PC-3 (cell line): ENCODE measurements at regions not wholly inside any gene's neighbourhood (a gene's known extent, or its start where the extent isn't known, plus 50 kb on each side); places are given as distances from the start of the nearest gene placed in this dataset.
A peak's percentile ranks its signal among the peaks of the same experiment; 100 is the strongest.

ENCODE experiments used
- ATAC-seq: fragments of 200-7000 bp; cut with Tn5 transposase; 2 replicates; pipeline ENCODE4 v1.9.1; 2020; ENCODE audit warnings: mild to moderate bottlenecking, moderate library complexity
- BruUV-seq: library from RNA; stranded (reverse); fragments of 400-500 nt; replicated peaks from 2 replicates; lab custom pipeline; 2021; lab: Mats Ljungman, UMichigan
- CTCF ChIA-PET: fragments of 300-600 bp; sonication (Branson Sonifier 250); formaldehyde crosslinking; loops from one replicate; lab custom pipeline; 2022; ENCODE audit warnings: antibody characterized with exemption; lab: Charles Lee
- POLR2A ChIA-PET: fragments of 300-600 bp; sonication (Branson Sonifier 250); formaldehyde crosslinking; loops from one replicate; lab custom pipeline; 2022; ENCODE audit warnings: antibody characterized with exemption; ENCODE audit not compliant: unreplicated experiment; lab: Charles Lee
- DNase-seq: peaks from one replicate; pipeline ENCODE4 v3.0.0-alpha.2; 2015
- H2AFZ ChIP-seq: fragments of 300-600 bp; sonication (generic); 2 replicates; pipeline ENCODE4 v1.6.0; 2016; ENCODE audit warnings: antibody characterized with exemption, low read length
- H3F3A ChIP-seq: fragments of 300-600 bp; sonication (generic); one replicate; pipeline ENCODE4 v1.6.0; 2017; ENCODE audit warnings: antibody characterized with exemption, low read length, control low read depth, mild to moderate bottlenecking; ENCODE audit not compliant: unreplicated experiment
- H3K27ac ChIP-seq: fragments of 300-600 bp; sonication (generic); 2 replicates; pipeline ENCODE4 v1.5.1; 2016; ENCODE audit warnings: mild to moderate bottlenecking, low read length
- H3K27me3 ChIP-seq: fragments of 300-600 bp; sonication (generic); 2 replicates; pipeline ENCODE4 v1.6.1; 2016; ENCODE audit warnings: low read length, mixed read lengths
- H3K36me3 ChIP-seq: fragments of 300-600 bp; sonication (generic); 2 replicates; pipeline ENCODE4 v1.6.1; 2016; ENCODE audit warnings: low read depth, mixed run types, low read length, mixed read lengths
- H3K4me1 ChIP-seq: fragments of 300-600 bp; sonication (generic); 2 replicates; pipeline ENCODE4 v1.5.1; 2016; ENCODE audit warnings: low read length; ENCODE audit not compliant: insufficient read depth
- H3K4me2 ChIP-seq: fragments of 300-600 bp; sonication (generic); 2 replicates; pipeline ENCODE4 v1.6.0; 2016; ENCODE audit warnings: low read length
- H3K4me3 ChIP-seq: fragments of 300-600 bp; sonication (generic); 2 replicates; pipeline ENCODE4 v1.5.1; 2016; ENCODE audit warnings: mild to moderate bottlenecking, low read length, mixed read lengths
- H3K79me2 ChIP-seq: fragments of 300-600 bp; sonication (generic); 2 replicates; pipeline ENCODE4 v1.6.1; 2017; ENCODE audit warnings: low read length, mixed read lengths
- H3K9ac ChIP-seq: fragments of 300-600 bp; sonication (generic); 2 replicates; pipeline ENCODE4 v1.6.0; 2016; ENCODE audit warnings: mild to moderate bottlenecking, low read length
- H3K9me2 ChIP-seq: fragments of 300-600 bp; sonication (generic); replicated peaks from 2 replicates; pipeline ENCODE4 v1.6.1; 2016; ENCODE audit warnings: mixed run types, low read length, mixed read lengths
- H3K9me3 ChIP-seq: fragments of 300-600 bp; sonication (generic); 2 replicates; pipeline ENCODE4 v1.6.1; 2016; ENCODE audit warnings: low read length, mixed read lengths
- H4K20me1 ChIP-seq: fragments of 300-600 bp; sonication (generic); 2 replicates; pipeline ENCODE4 v1.6.1; 2016; ENCODE audit warnings: low read length, mixed read lengths
- CTCF ChIP-seq: fragments of 300-600 bp; sonication (generic); conservative IDR thresholded peaks from 2 replicates; pipeline ENCODE4 v1.5.1; 2017; ENCODE audit warnings: antibody characterized with exemption, low read depth, mild to moderate bottlenecking, low read length
- EZH2 ChIP-seq: fragments of 300-600 bp; sonication (generic); IDR thresholded peaks from one replicate; pipeline ENCODE4 v1.6.1; 2017; ENCODE audit warnings: antibody characterized with exemption, mild to moderate bottlenecking, low read length; ENCODE audit not compliant: unreplicated experiment
- EZH2phosphoT487 ChIP-seq: fragments of 300-600 bp; sonication (generic); IDR thresholded peaks from 2 replicates; pipeline ENCODE4 v1.6.1; 2018; ENCODE audit warnings: mild to moderate bottlenecking, antibody characterized with exemption, low read length, borderline replicate concordance
- intact Hi-C: fragments of 100-400 bp; cut with micrococcal nuclease; formaldehyde crosslinking; loops from 2 replicates; pipeline ENCODE4 v1.9.0; 2023

GRCh38 chr2:188765522-188766470 is 208.4 kb upstream of the COL3A1 start:
- TF ChIP-seq EZH2 (no peak), EZH2phosphoT487 (no peak), CTCF (peak; percentile 64)
- no peaks in the 10 kb centered on the region for H3K4me1 ChIP-seq
- ChIA-PET CTCF (no interaction called here), POLR2A (no interaction called here)
- H3K9me2 ChIP-seq = no peaks in the 10 kb centered on the region
- H3K4me3 ChIP-seq = no peak overlapping the region
- H3F3A ChIP-seq = no peaks in the 10 kb centered on the region
- no TSS peak for BruUV-seq
- ATAC-seq (peak; percentile 40; the same call in 1 of the 2 replicates), DNase-seq (peak; percentile 66)
- no peaks in the 10 kb centered on the region for H3K79me2 ChIP-seq
- no peak overlapping the region for H3K4me2 ChIP-seq
- intact Hi-C loops = no loop called here
- no peaks in the 10 kb centered on the region for H3K27me3 ChIP-seq
- no peaks in the 10 kb centered on the region for H4K20me1 ChIP-seq
- no peaks in the 10 kb centered on the region for H3K9me3 ChIP-seq
- H3K9ac ChIP-seq = no peak overlapping the region
- no peaks in the 10 kb centered on the region for H3K36me3 ChIP-seq
- H3K27ac ChIP-seq = no peak overlapping the region
- no peak overlapping the region for H2AFZ ChIP-seq

- no peak for DNase-seq
- no peaks in the 10 kb centered on the region for H4K20me1 ChIP-seq
- no peaks in the 10 kb centered on the region for H3F3A ChIP-seq
- no peak for TF ChIP-seq EZH2phosphoT487
- no peak for TF ChIP-seq CTCF
- no peak for TF ChIP-seq EZH2
- H3K9me3 ChIP-seq = no peaks in the 10 kb centered on the region
- no peaks in the 10 kb centered on the region for H3K9me2 ChIP-seq
- no peaks in the 10 kb centered on the region for H3K79me2 ChIP-seq
- H3K4me1 ChIP-seq = no peaks in the 10 kb centered on the region
- no peak overlapping the region for H3K27ac ChIP-seq
- ATAC-seq = no peak
- no peak overlapping the region for H3K4me2 ChIP-seq
- no peak overlapping the region for H2AFZ ChIP-seq
- no peaks in the 10 kb centered on the region for H3K36me3 ChIP-seq
- intact Hi-C loops = no loop called here
- no TSS peak for BruUV-seq
- no peaks in the 10 kb centered on the region for H3K27me3 ChIP-seq
- no peak overlapping the region for H3K4me3 ChIP-seq
- ChIA-PET CTCF (no interaction called here), POLR2A (no interaction called here)
- H3K9ac ChIP-seq = no peak overlapping the region
These were observed 207.7 kb upstream of the COL3A1 start for GRCh38 chr2:188766471-188766856.

GRCh38 chr2:188767176-188767575 is 207.0 kb upstream of the COL3A1 start:
- Histone ChIP-seq H3K9me3 (no peaks in the 10 kb centered on the region), H3K27me3 (no peaks in the 10 kb centered on the region), H3K36me3 (no peaks in the 10 kb centered on the region), H3K79me2 (no peaks in the 10 kb centered on the region), H3F3A (no peaks in the 10 kb centered on the region), H3K4me1 (no peaks in the 10 kb centered on the region), H3K9me2 (no peaks in the 10 kb centered on the region), H4K20me1 (no peaks in the 10 kb centered on the region), H3K9ac (no peak overlapping the region), H3K4me3 (no peak overlapping the region), H2AFZ (no peak overlapping the region), H3K27ac (no peak overlapping the region), H3K4me2 (no peak overlapping the region)
- intact Hi-C loops = no loop called here
- DNase-seq (no peak), ATAC-seq (no peak)
- TF ChIP-seq EZH2 = no peak
- TF ChIP-seq EZH2phosphoT487 = no peak
- no peak for TF ChIP-seq CTCF
- no TSS peak for BruUV-seq
- ChIA-PET CTCF (no interaction called here), POLR2A (no interaction called here)
